HEK293 (cell line): ENCODE measurements at regions not wholly inside any gene's neighbourhood (a gene's known extent, or its start where the extent isn't known, plus 50 kb on each side); places are given as distances from the start of the nearest gene placed in this dataset.

Source experiments
- ZNF121 ChIP-seq: fragments of 450-650 bp; formaldehyde crosslinking; IDR thresholded peaks from 2 replicates; pipeline ENCODE4 v1.5.1; 2016; ENCODE audit warnings: missing biosample characterization, missing genetic modification characterization
- ZNF585B ChIP-seq: fragments of 450-650 bp; formaldehyde crosslinking; IDR thresholded peaks from 2 replicates; pipeline ENCODE4 v1.5.1; 2016; ENCODE audit warnings: missing biosample characterization, missing genetic modification characterization
- TF ChIP-seq, protein P1 (sequence below): fragments of 450-650 bp; formaldehyde crosslinking; IDR thresholded peaks from 2 replicates; pipeline ENCODE4 v1.5.1; 2016; ENCODE audit warnings: missing biosample characterization, missing genetic modification characterization

DNA sequence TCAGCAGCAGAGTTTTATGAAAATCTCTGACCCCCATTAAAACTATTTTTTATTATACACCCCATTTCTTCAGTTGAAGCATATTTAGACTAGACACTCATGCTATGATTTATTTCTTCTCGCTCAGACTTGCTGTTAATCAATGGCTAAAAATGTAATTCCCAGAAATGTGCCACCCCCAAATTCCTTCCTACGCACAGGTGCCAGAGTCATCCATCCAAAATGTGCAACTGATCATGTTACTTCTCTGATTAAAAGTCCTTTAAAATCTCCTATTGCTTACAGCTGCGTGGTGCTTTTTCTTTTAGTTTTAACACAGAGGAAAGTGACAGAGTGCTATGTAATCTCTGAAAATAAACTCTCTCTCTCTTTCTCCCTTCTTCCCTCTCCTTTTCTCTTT, 954.4 kb downstream of the NCAM2 start:
- TF ChIP-seq ZNF121 (tag by site-specific recombination) (no peak), ZNF585B (tag by site-specific recombination) (no peak)
- TF ChIP-seq, protein P1, sequence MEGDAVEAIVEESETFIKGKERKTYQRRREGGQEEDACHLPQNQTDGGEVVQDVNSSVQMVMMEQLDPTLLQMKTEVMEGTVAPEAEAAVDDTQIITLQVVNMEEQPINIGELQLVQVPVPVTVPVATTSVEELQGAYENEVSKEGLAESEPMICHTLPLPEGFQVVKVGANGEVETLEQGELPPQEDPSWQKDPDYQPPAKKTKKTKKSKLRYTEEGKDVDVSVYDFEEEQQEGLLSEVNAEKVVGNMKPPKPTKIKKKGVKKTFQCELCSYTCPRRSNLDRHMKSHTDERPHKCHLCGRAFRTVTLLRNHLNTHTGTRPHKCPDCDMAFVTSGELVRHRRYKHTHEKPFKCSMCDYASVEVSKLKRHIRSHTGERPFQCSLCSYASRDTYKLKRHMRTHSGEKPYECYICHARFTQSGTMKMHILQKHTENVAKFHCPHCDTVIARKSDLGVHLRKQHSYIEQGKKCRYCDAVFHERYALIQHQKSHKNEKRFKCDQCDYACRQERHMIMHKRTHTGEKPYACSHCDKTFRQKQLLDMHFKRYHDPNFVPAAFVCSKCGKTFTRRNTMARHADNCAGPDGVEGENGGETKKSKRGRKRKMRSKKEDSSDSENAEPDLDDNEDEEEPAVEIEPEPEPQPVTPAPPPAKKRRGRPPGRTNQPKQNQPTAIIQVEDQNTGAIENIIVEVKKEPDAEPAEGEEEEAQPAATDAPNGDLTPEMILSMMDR (tag by site-specific recombination), result no peak
